ENCODE measurements at regions not wholly inside any gene's neighbourhood (a gene's known extent, or its start where the extent isn't known, plus 50 kb on each side); places are given as distances from the start of the nearest gene placed in this dataset.

GRCh38 chr21:31537872-31538576 is 121.5 kb upstream of the SOD1 start:
- Histone ChIP-seq H3K36me3 (no peaks in the 10 kb centered on the region), H3K9me3 (no peaks in the 10 kb centered on the region), H3K4me3 (ENCODE audit: low read depth, low read length) (no peak overlapping the region), H3K4me1 (no peaks in the 10 kb centered on the region), H3K27me3 (no peaks in the 10 kb centered on the region)
- peak; percentile 45 for TF ChIP-seq CTCF (IDR thresholded peaks at IDR 0.05; ENCODE audit: low read depth, low read length)
- no peak for DNase-seq

GRCh38 chr21:31536138-31536537 is 123.4 kb upstream of the SOD1 start:
- no peak for TF ChIP-seq CTCF (IDR thresholded peaks at IDR 0.05; ENCODE audit: low read depth, low read length)
- Histone ChIP-seq H3K27me3 (no peaks in the 10 kb centered on the region), H3K9me3 (no peaks in the 10 kb centered on the region), H3K4me1 (peaks cover 3% of the 10 kb centered on the region), H3K36me3 (no peaks in the 10 kb centered on the region), H3K4me3 (ENCODE audit: low read depth, low read length) (no peak overlapping the region)
- no peak for DNase-seq

GRCh38 chr21:31531967-31532366 is 127.5 kb upstream of the SOD1 start:
- no peak for TF ChIP-seq CTCF (IDR thresholded peaks at IDR 0.05; ENCODE audit: low read depth, low read length)
- no peaks in the 10 kb centered on the region for H3K27me3 ChIP-seq
- H3K9me3 ChIP-seq: no peaks in the 10 kb centered on the region
- no peaks in the 10 kb centered on the region for H3K36me3 ChIP-seq
- no peak for DNase-seq
- no peak overlapping the region for H3K4me3 ChIP-seq (ENCODE audit: low read depth, low read length)
- H3K4me1 ChIP-seq: peaks cover 8% of the 10 kb centered on the region

GRCh38 chr21:31530897-31531705 is 128.4 kb upstream of the SOD1 start:
- no peaks in the 10 kb centered on the region for H3K36me3 ChIP-seq
- no peak for TF ChIP-seq CTCF (IDR thresholded peaks at IDR 0.05; ENCODE audit: low read depth, low read length)
- no peaks in the 10 kb centered on the region for H3K27me3 ChIP-seq
- no peaks in the 10 kb centered on the region for H3K9me3 ChIP-seq
- peak overlapping the region; percentile 27; the same call in 1 of the 2 replicates for H3K4me3 ChIP-seq (ENCODE audit: low read depth, low read length)
- DNase-seq: peak; percentile 89
- H3K4me1 ChIP-seq: peaks cover 8% of the 10 kb centered on the region

GRCh38 chr21:31530364-31530763 is 129.1 kb upstream of the SOD1 start:
- TF ChIP-seq CTCF (IDR thresholded peaks at IDR 0.05; ENCODE audit: low read depth, low read length): no peak
- Histone ChIP-seq H3K27me3 (no peaks in the 10 kb centered on the region), H3K9me3 (no peaks in the 10 kb centered on the region), H3K4me1 (peaks cover 8% of the 10 kb centered on the region), H3K4me3 (ENCODE audit: low read depth, low read length) (no peak overlapping the region), H3K36me3 (no peaks in the 10 kb centered on the region)
- no peak for DNase-seq

- DNase-seq: no peak
- H3K27me3 ChIP-seq: no peaks in the 10 kb centered on the region
- TF ChIP-seq CTCF (IDR thresholded peaks at IDR 0.05; ENCODE audit: low read depth, low read length): no peak
- no peaks in the 10 kb centered on the region for H3K9me3 ChIP-seq
- H3K4me3 ChIP-seq (ENCODE audit: low read depth, low read length): no peak overlapping the region
- no peaks in the 10 kb centered on the region for H3K36me3 ChIP-seq
- H3K4me1 ChIP-seq: peaks cover 8% of the 10 kb centered on the region
These were observed 130.1 kb upstream of the SOD1 start for GRCh38 chr21:31529406-31529805.
